VCaP (cell line): ENCODE measurements at regions not wholly inside any gene's neighbourhood (a gene's known extent, or its start where the extent isn't known, plus 50 kb on each side); places are given as distances from the start of the nearest gene placed in this dataset.

ENCODE experiments used
- H3K27ac ChIP-seq: fragments of 450-650 bp; 2 replicates; pipeline ENCODE4 v1.5.1; 2017
- CTCF ChIP-seq: fragments of 450-650 bp; conservative IDR thresholded peaks from 2 replicates; pipeline ENCODE4 v1.5.1; 2017; ENCODE audit warnings: mild to moderate bottlenecking, moderate library complexity

- peak overlapping the region; percentile 72 for H3K27ac ChIP-seq
- no peak for TF ChIP-seq CTCF
Measured at GRCh38 chr6:28693033-28693750, 167.5 kb downstream of the GPX5 start.

- TF ChIP-seq CTCF, result no peak
- peak overlapping the region; percentile 72; the same call in 1 of the 2 replicates for H3K27ac ChIP-seq
Measured at GRCh38 chr6:28693751-28694443, 168.2 kb downstream of the GPX5 start.

- TF ChIP-seq CTCF, result no peak
- H3K27ac ChIP-seq, result no peak overlapping the region
Measured at GRCh38 chr6:28695715-28696114, 170.0 kb downstream of the GPX5 start.

GRCh38 chr6:28696167-28696566 lies 170.5 kb downstream of the GPX5 start:
- TF ChIP-seq CTCF, result no peak
- H3K27ac ChIP-seq, result no peak overlapping the region

GRCh38 chr6:28696682-28697081 lies 171.0 kb downstream of the GPX5 start:
- no peak overlapping the region for H3K27ac ChIP-seq
- TF ChIP-seq CTCF, result no peak

- no peak for TF ChIP-seq CTCF
- H3K27ac ChIP-seq, result no peak overlapping the region
Measured at GRCh38 chr6:28707387-28708282, 182.0 kb downstream of the GPX5 start.
